Heart left ventricle (tissue), 13 donors: ENCODE measurements at regions not wholly inside any gene's neighbourhood (a gene's known extent, or its start where the extent isn't known, plus 50 kb on each side); places are given as distances from the start of the nearest gene placed in this dataset.
A peak's percentile ranks its signal among the peaks of the same experiment; 100 is the strongest.

Source experiments
- POLR2A ChIP-seq, 2 donors: fragments of 450-650 bp; IDR thresholded peaks; one replicate each; pipeline ENCODE4 v1.6.1; 2017; ENCODE audit warnings: antibody characterized with exemption in 2 of 2, mild to moderate bottlenecking in 2 of 2, moderate library complexity in 2 of 2
- TF ChIP-seq, protein P1 (sequence below), 12 donors: fragments of 200-600 bp; sonication (generic) in 4 of 12; IDR thresholded peaks; one replicate each; pipeline versions ENCODE4 v1.5.0 to v1.8.0; 2018 to 2022; ENCODE audit warnings: antibody characterized with exemption in 12 of 12, mild to moderate bottlenecking in 5 of 12
- donor health status: ischemic (EF 13 %, LVEDD 7.1; RV severe dilation, severe dysfunction).
- donor health status: DM: no; HTN: yes; CAD: no.
- donor health status: DM: no; HTN: no; CAD: no.
- donor health status: ischemic (EF 25% LVEDD 6.9; RV normal size, moderate dysfunction).
- donor health status: ischemic (EF 25% LVEDD 5.7; RV mildly dilated, moderate dysfunction).
- donor health status: ischemic (EF 35%, LVEDD 5.7; RV mildly dilated, moderate dysfunction).
- donor health status: nonischemic (EF 11% LVEDD 7.7; RV severe dilation, severe dysfunction).
- donor health status: DM: yes; HTN: yes; CAD: no.
- donor health status: PGD.
- donor health status: ischemic (EF 29% LVEDD 5.4; RV normal size, mild dysfunction).
- donor health status: nonischemic (EF 23%, LVEDD 6.1; RV moderate dilation, normal function).

DNA sequence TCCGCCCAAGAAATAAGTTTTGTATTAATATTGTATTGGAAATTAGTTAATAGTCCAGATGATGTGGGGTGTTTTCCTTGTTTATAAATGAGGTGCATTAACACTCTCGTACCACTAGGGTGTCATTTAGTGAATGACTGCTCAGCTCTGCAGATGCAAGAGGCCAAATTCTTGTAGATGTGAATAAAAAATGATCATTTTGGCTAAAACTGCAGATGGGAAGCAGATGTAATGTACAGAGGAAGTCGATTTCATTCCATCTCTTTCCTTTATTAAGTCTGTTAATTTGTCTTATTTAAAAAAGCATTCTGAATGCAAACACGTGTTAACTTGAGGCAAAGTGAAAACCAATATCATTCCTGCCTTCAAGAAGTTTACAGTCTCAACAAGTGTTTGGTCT lies 108.1 kb downstream of the DHX15 start:
- TF ChIP-seq, protein P1, sequence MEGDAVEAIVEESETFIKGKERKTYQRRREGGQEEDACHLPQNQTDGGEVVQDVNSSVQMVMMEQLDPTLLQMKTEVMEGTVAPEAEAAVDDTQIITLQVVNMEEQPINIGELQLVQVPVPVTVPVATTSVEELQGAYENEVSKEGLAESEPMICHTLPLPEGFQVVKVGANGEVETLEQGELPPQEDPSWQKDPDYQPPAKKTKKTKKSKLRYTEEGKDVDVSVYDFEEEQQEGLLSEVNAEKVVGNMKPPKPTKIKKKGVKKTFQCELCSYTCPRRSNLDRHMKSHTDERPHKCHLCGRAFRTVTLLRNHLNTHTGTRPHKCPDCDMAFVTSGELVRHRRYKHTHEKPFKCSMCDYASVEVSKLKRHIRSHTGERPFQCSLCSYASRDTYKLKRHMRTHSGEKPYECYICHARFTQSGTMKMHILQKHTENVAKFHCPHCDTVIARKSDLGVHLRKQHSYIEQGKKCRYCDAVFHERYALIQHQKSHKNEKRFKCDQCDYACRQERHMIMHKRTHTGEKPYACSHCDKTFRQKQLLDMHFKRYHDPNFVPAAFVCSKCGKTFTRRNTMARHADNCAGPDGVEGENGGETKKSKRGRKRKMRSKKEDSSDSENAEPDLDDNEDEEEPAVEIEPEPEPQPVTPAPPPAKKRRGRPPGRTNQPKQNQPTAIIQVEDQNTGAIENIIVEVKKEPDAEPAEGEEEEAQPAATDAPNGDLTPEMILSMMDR (IDR thresholded peaks at IDR 0.05) = peak; percentile 23 to 72 (median 48)
- no peak for TF ChIP-seq POLR2A (IDR thresholded peaks at IDR 0.05)
